ENCODE measurements at regions not wholly inside any gene's neighbourhood (a gene's known extent, or its start where the extent isn't known, plus 50 kb on each side); places are given as distances from the start of the nearest gene placed in this dataset.
"Not testable (repeated sequence)": the region's sequence is repeated elsewhere in the genome, so short reads cannot be mapped to it uniquely, and the experiment has no call there.

DNA sequence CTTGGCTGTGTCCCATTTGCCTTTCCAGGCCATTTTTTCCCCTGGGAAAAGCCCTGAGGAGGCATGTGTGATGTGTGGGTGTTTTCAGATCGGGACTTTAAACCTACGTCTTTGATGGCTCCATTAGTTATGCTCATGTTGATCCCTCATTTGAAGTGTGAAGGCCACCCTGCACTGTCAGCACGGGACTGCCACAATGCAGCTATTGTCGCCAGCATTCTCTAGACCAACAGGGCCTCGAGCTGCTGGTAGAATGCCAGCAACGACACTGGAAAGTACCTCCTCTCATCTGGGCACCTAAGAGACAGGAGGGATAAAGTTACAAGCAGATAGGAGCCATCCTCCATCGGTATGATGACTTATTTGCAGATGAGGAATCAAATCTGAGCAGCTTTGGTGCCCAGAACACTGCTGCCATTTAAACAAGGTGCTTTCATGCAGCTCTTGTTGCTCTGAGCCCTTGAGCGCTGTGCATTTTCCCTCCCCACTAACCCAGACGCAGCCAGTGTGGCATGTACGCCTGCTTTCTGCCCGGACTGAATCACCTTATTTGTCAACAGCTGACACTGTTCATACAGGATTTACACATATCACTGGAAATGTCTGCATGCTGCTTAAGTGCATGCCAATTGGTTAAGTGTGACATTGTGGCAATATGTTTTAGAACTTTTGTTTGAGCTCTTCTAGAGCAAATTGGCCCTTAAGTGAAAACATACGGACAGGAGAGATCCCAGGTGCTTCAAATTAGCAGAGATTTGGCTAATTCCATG, 175.0 kb upstream of the PITRM1 start:
- DNase-seq (ENCODE audit: low read depth in 2 of 2), result no peak

DNA sequence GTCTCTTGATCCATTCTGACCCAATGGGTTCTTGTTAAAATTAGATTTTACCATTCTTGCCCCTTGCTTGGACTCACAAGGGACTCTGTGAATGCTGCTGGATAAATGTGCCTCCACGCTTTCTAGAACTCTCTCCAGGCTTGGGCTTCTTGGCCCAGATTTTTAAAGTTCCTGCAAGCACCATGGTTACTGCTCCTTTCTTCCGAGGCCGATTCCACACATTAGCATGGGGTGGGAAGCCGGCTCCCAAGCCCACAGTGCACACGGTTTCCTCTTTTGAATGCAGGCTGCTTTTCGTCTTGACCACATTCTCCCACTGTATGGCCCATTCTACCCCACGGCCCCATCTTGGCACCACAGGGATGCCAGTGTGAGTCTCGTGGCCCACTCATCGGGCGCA, 174.3 kb upstream of the PITRM1 start:
- no peak for DNase-seq (ENCODE audit: low read depth in 2 of 2)

DNA sequence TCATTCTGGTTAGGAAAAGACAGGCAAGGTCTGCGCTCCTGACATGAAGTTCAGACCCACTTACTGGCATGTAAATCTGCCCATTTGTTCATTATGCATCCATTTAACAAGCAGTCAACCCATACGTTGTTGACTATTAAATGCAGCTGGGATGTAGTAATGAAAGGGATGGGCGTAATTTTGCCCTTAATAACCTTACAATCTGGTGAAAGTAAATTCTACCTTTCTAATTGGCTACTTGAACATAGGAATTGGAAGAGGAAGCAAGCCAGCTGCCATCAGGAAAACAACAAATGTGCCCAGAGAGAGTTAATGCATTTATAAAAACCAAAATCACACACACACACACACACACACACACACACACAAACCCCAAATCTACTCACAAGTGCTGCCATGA, 170.2 kb upstream of the PITRM1 start:
- DNase-seq (ENCODE audit: low read depth in 2 of 2), result no peak

- DNase-seq (ENCODE audit: low read depth in 2 of 2), result no peak
Observed at GRCh38 chr10:3340127-3340730, 167.6 kb upstream of the PITRM1 start.

DNA sequence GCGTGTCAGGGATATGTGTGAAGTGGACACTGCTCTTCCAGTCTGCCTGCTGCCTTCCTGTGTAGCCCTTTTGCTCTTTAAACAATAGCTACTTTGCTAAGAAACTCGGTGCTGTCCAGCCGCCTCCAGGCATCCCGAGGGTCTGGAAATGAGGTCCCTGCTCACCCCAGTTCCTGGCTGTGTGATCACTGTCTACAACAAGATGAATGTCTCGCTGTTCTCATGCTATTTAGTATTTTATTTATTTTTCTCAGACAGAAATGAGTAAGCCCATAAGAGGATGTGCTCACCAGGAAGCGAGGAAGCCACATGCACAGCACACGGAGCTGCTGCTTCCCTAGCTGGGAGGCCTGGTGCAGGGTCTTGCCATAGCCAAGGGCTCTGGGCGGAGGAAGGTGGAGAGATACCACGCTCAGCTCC, 167.0 kb upstream of the PITRM1 start:
- DNase-seq (ENCODE audit: low read depth in 2 of 2), result no peak

- DNase-seq (ENCODE audit: low read depth in 2 of 2), result no peak
Observed at GRCh38 chr10:3339121-3339520, 166.5 kb upstream of the PITRM1 start.

DNA sequence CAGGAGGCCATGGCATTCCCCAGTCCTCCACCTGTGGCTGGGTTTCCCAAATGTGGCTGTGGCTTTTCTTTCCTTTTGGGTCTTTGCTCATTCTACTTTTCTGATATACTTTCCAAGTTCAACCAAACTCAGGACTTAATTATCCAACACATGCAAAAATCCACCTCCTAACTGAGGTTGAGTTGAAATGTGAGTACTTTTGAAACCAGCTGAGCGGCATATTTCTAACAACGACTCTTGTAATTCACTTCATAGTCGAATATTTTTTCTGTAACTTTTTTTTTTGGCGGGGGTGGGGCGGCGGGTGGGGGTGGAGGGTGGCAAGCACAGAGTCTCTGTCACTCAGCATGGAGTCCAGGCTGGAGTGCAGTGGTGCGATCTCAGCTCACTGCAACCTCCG, 165.2 kb upstream of the PITRM1 start:
- no peak for DNase-seq (ENCODE audit: low read depth in 2 of 2)

GRCh38 chr10:3336673-3337293, 164.2 kb upstream of the PITRM1 start:
- no peak for DNase-seq (ENCODE audit: low read depth in 2 of 2)

- DNase-seq (ENCODE audit: low read depth in 2 of 2), result no peak
Observed at GRCh38 chr10:3333426-3333825, 160.8 kb upstream of the PITRM1 start.

- DNase-seq (ENCODE audit: low read depth in 2 of 2), result no peak
Observed at GRCh38 chr10:3331690-3332230, 159.2 kb upstream of the PITRM1 start.

DNA sequence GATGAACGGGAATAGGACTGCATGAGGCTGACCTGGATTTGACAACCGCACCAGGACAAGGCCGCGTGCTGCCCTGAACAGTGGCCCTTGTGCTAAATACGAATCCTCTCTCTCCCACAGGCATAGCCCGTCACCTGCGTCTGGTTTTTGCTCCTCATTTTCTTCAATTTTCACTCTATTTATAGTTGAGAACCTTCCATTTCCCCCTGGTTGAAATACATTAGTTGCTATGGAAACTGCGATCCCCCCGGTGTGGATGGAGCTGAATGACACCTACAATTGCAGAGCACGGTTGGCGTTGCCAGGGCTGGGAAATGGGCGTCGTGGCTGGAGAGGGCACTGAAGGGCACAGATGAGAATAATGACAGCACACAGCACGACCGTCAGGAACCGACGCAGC, 158.6 kb upstream of the PITRM1 start:
- no peak for DNase-seq (ENCODE audit: low read depth in 2 of 2)

DNA sequence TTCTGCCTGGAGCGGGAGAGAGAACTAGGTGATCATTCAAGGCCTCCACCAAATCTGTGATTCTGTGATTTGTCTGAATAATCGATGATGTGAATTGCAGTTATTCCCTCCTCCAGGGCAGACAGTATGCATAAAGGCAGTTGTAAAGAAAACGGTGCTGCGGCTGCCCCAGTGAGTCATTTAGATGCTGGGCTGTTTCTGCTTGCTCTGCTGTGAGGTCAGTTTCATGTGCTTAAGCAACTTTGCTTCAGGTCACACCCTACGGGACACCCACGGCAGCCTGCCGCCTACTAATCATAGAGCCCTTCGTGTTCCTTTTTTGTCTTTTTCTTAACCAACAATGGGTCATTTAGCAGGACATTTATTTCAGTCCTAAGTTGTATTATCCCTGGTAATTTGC, 158.1 kb upstream of the PITRM1 start:
- DNase-seq (ENCODE audit: low read depth in 2 of 2), result no peak

DNA sequence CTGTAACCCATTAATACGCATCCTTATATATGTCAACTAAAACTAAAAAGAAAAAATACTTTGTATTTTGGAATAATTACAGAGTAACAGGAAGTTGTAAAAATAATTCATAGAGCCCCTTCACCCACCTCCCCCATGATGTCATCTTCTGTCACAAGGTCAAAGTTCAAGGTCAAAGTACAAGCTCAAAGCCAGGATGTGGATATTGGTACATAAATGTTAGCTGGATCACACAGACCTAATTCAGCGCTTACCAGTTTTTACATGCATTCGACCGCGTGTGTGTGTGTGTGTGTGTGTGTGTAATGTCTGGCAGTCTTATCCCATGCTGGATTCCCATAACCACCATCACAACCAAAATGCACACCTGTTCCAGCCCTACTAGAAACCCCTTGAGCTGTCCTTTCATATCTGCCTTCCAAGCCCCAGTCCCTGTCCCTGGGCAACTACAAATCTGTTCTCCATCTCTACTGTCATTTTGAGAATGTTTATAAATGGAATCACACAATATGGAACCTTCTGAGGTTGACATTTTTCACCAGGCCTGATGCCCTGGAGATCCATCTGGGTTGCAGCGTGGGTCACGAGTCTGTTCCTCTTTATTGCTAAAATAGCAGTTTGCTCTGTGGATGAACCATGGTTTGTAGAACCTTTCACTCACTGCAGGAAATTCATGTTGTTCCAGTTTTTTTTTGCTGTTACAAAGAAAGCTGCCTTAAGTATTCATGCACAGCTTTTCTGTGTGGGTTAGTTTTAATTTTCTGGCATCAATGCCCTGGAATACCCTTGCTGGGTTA, 153.6 kb upstream of the PITRM1 start:
- DNase-seq (ENCODE audit: low read depth in 2 of 2), result no peak

DNA sequence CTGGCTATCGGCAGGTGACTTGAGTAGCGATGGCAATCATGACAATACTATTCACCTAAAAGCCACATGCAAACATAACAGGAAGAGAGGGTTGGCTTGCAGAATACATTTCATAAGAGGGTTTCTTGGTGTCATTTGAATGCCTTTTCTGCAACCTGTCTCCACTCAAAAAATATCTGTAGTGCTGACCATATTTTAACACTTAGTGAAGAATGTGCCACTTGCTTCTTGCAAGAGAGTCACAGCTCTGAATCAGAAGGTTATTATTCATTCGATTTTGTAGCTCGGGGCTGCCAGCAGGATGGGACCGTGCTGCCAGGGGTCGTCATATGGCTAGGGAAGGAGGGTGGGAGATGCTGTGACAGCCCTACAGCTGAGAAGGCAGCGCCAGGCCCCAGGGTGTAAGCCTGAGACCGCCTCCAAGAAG, 152.0 kb upstream of the PITRM1 start:
- DNase-seq (ENCODE audit: low read depth in 2 of 2), result no peak

GRCh38 chr10:3323865-3324498, 151.4 kb upstream of the PITRM1 start:
- DNase-seq (ENCODE audit: low read depth in 2 of 2), result no peak

DNA sequence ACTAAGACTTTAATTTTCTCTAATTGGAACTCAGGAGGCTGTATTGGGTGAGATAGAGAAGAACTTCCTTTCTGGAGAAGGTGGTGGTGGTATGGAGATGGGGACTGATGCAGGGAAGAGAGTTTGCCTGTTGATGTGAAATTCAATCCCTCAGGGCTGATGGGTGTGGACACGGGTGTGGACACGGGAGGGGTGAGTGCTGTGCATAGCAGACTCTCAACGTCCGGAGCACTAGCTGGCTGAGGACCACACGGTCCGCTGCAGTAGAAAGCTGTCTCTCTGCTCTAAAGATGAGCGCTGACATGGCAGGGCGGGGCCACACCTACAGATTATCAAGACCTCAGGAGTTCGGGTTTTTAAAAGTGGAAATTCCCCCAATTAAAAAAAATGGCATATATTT, 148.5 kb upstream of the PITRM1 start:
- DNase-seq (ENCODE audit: low read depth in 2 of 2), result no peak

DNA sequence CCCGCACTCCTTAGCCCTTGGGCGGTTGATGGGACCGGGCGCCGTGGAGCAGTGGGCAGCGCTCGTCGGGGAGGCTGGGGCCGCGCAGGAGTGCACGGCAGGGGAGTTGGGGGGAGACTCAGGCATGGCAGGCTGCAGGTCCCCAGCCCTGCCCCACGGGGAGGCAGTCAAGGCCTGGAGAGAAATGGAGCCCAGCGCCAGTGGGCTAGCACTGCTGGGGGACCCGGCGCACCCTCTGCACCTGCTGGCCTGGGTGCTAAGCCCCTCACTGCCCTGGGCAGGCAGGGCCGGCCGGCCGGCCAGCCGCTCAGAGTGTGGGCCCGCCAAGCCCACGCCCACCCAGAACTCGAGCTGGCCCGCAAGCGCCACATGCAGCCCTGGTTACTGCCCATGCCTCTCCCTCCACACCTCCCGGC, 147.2 kb upstream of the PITRM1 start:
- no peak for DNase-seq (ENCODE audit: low read depth in 2 of 2)

GRCh38 chr10:3318480-3318807, 145.9 kb upstream of the PITRM1 start:
- not testable (repeated sequence) for DNase-seq (ENCODE audit: low read depth in 2 of 2)

- DNase-seq (ENCODE audit: low read depth in 2 of 2), result not testable (repeated sequence)
Observed at GRCh38 chr10:3317553-3318479, 145.2 kb upstream of the PITRM1 start.

- DNase-seq (ENCODE audit: low read depth in 2 of 2), result not testable (repeated sequence)
Observed at GRCh38 chr10:3314445-3315085, 142.0 kb upstream of the PITRM1 start.
